K562 (cell line): ENCODE measurements at regions not wholly inside any gene's neighbourhood (a gene's known extent, or its start where the extent isn't known, plus 50 kb on each side); places are given as distances from the start of the nearest gene placed in this dataset.

ENCODE experiments used
- ATAC-seq: fragments of 200-7000 bp; cut with Tn5 transposase; 3 replicates; pipeline ENCODE4 v1.9.1; 2020; ENCODE audit warnings: moderate library complexity
- BruUV-seq: library from RNA; stranded (reverse); fragments of 400-500 nt; replicated peaks from 2 replicates; lab custom pipeline; 2021; lab: Mats Ljungman, UMichigan
- CTCF ChIA-PET: fragments of 300-600 bp; formaldehyde crosslinking; extraction: SDS; loops from one replicate; lab custom pipeline; 2021; ENCODE audit warnings: low intra/inter-chr PET ratio; lab: Yijun Ruan, JAX
- POLR2A ChIA-PET: fragments of 300-600, 350-650 bp; sonication (Branson Sonifier 250); formaldehyde crosslinking; extraction: SDS; loops from one replicate; lab custom pipeline; 2021; ENCODE audit warnings: antibody characterized with exemption, inconsistent platforms; lab: Yijun Ruan, JAX
- DNase-seq, 4 experiments: peaks; one replicate each; pipeline versions ENCODE4 v3.0.0 to v3.0.0-alpha.2; 2011 to 2018; ENCODE audit warnings: low spot score in 3 of 4, mixed read lengths in 3 of 4; ENCODE audit errors: extremely low read depth in 1 of 4
- FAIRE-seq: peaks from 2 replicates; lab custom pipeline; 2011; peaks lifted over from hg19 to GRCh38; lab: Jason Lieb, UNC
- H2AFZ ChIP-seq: 2 replicates; pipeline ENCODE4 v1.6.0; 2011; ENCODE audit warnings: low read depth, low read length, control low read depth, inconsistent platforms
- H3K27ac ChIP-seq: fragments of 200-600 bp; 3 replicates; pipeline ENCODE4 v1.8.0; 2011; ENCODE audit warnings: low read depth, mild to moderate bottlenecking, control low read depth, inconsistent platforms, low read length, moderate library complexity, mixed read lengths; ENCODE audit errors: extremely low read depth
- H3K27me3 ChIP-seq, 2 experiments: fragments of 300-600 bp in 1 of 2; 2 replicates in 1 of 2; 3 replicates in 1 of 2; pipeline versions ENCODE4 v1.6.0 to v1.8.0; 2011; ENCODE audit warnings: inconsistent platforms in 2 of 2, low read length in 2 of 2, mild to moderate bottlenecking in 1 of 2, mixed read lengths in 1 of 2, moderate library complexity in 1 of 2; ENCODE audit not compliant: control insufficient read depth in 2 of 2, insufficient read depth in 2 of 2
- H3K36me3 ChIP-seq: fragments of 300-600 bp; 3 replicates; pipeline ENCODE4 v1.8.0; 2011; ENCODE audit warnings: mild to moderate bottlenecking, low read length, inconsistent platforms; ENCODE audit not compliant: control insufficient read depth, insufficient read depth
- H3K4me1 ChIP-seq, 2 experiments: fragments of 200-600 bp in 1 of 2; replicated peaks in 1 of 2; 2 replicates in 1 of 2; 3 replicates in 1 of 2; pipeline versions ENCODE4 v1.5.1 to v1.8.0; 2011; ENCODE audit warnings: inconsistent platforms in 2 of 2, low read length in 2 of 2, mild to moderate bottlenecking in 1 of 2, mixed read lengths in 1 of 2, moderate library complexity in 1 of 2; ENCODE audit not compliant: control insufficient read depth in 2 of 2, insufficient read depth in 2 of 2
- H3K4me2 ChIP-seq: 2 replicates; pipeline ENCODE4 v1.6.1; 2011; ENCODE audit warnings: low read length, control low read depth, inconsistent platforms, mixed read lengths; ENCODE audit not compliant: insufficient read depth
- H3K4me3 ChIP-seq: fragments of 200-600 bp; sonication (generic), shearing (Covaris generic); 2 replicates; pipeline ENCODE4 v1.5.1; 2016; ENCODE audit warnings: control low read depth, inconsistent platforms
- H3K79me2 ChIP-seq: fragments of 200-600 bp; 3 replicates; pipeline ENCODE4 v1.8.0; 2011; ENCODE audit warnings: low read length, inconsistent platforms; ENCODE audit not compliant: control insufficient read depth, insufficient read depth
- H3K9ac ChIP-seq, 2 experiments: 2 replicates each; pipeline versions ENCODE4 v1.6.0 to v1.6.1; 2011; ENCODE audit warnings: low read depth in 2 of 2, low read length in 2 of 2, control low read depth in 1 of 2, inconsistent platforms in 1 of 2, mild to moderate bottlenecking in 1 of 2, mixed read lengths in 1 of 2; ENCODE audit not compliant: insufficient read depth in 1 of 2
- H3K9me1 ChIP-seq: one replicate; pipeline ENCODE4 v1.6.0; 2011; ENCODE audit warnings: inconsistent platforms, mild to moderate bottlenecking, low read length, moderate library complexity; ENCODE audit not compliant: control insufficient read depth, insufficient read depth
- H3K9me3 ChIP-seq: replicated peaks from 2 replicates; pipeline ENCODE4 v1.5.1; 2011; ENCODE audit warnings: low read depth, low read length, inconsistent platforms; ENCODE audit not compliant: control insufficient read depth, insufficient read depth
- H4K20me1 ChIP-seq: replicated peaks from 2 replicates; pipeline ENCODE4 v1.6.1; 2011; ENCODE audit warnings: low read length, inconsistent platforms, mixed read lengths; ENCODE audit not compliant: control insufficient read depth, insufficient read depth
- CSDE1 ChIP-seq, 2 experiments: fragments of 450-650 bp; IDR thresholded peaks; 2 replicates each; pipeline ENCODE4 v1.6.1; 2016; ENCODE audit warnings: mild to moderate bottlenecking in 1 of 2
- ELF1 ChIP-seq: fragments of 200-800 bp; sonication (Bioruptor generic); IDR thresholded peaks from 2 replicates; pipeline ENCODE4 v1.6.1; 2016; ENCODE audit warnings: missing genetic modification characterization, missing compliant biosample characterization
- FOS ChIP-seq: IDR thresholded peaks from 3 replicates; pipeline ENCODE4 v1.6.1; 2011; ENCODE audit not compliant: insufficient read length; ENCODE audit errors: extremely low read depth
- FOXK1 ChIP-seq: sonication (generic); formaldehyde crosslinking; IDR thresholded peaks from 2 replicates; pipeline ENCODE4 v1.8.0; 2022; ENCODE audit warnings: missing genetic modification reagents, mild to moderate bottlenecking, borderline replicate concordance
- HDAC1 ChIP-seq, 2 experiments: fragments of 450-650 bp; IDR thresholded peaks; 2 replicates each; pipeline ENCODE4 v1.6.1; 2016 to 2017; ENCODE audit warnings: inconsistent platforms in 1 of 2, mild to moderate bottlenecking in 1 of 2, moderate library complexity in 1 of 2
- KAT7 ChIP-seq: sonication (generic); formaldehyde crosslinking; IDR thresholded peaks from 2 replicates; pipeline ENCODE4 v1.8.0; 2022; ENCODE audit warnings: missing genetic modification reagents, mild to moderate bottlenecking, borderline replicate concordance
- MCM2 ChIP-seq: fragments of 450-650 bp; IDR thresholded peaks from 2 replicates; pipeline ENCODE4 v1.6.1; 2017; ENCODE audit warnings: low read depth, mild to moderate bottlenecking
- POLR2AphosphoS5 ChIP-seq: IDR thresholded peaks from 2 replicates; pipeline ENCODE4 v1.6.1; 2011; ENCODE audit warnings: mild to moderate bottlenecking, low read depth, low read length, moderate library complexity; ENCODE audit not compliant: control insufficient read depth, insufficient read depth
- POLR2H ChIP-seq: IDR thresholded peaks from 2 replicates; pipeline ENCODE4 v1.6.1; 2016; ENCODE audit warnings: missing genetic modification characterization, low read depth, mild to moderate bottlenecking, control low read depth, missing compliant biosample characterization, moderate library complexity
- PTBP1 ChIP-seq: fragments of 200-400 bp; formaldehyde crosslinking; IDR thresholded peaks from 2 replicates; pipeline ENCODE4 v1.6.1; 2017; ENCODE audit warnings: low read depth, low read length
- SNAPC5 ChIP-seq: fragments of 250-450 bp; sonication (Bioruptor Pico); IDR thresholded peaks from 2 replicates; pipeline ENCODE4 v1.8.0; 2021; ENCODE audit warnings: moderate library complexity, mild to moderate bottlenecking, inconsistent platforms
- XRCC4 ChIP-seq: IDR thresholded peaks from one replicate; pipeline ENCODE4 v1.6.1; 2011; ENCODE audit not compliant: insufficient read depth, insufficient read length; ENCODE audit errors: extremely low read depth
- ZKSCAN8 ChIP-seq: fragments of 200-800 bp; sonication (Bioruptor generic); IDR thresholded peaks from 2 replicates; pipeline ENCODE4 v1.6.1; 2016; ENCODE audit warnings: missing genetic modification characterization, missing compliant biosample characterization
- ZNF717 ChIP-seq: fragments of 250-450 bp; sonication (Bioruptor Pico); IDR thresholded peaks from 2 replicates; pipeline ENCODE4 v1.5.0; 2021
- WGBS: fragments of 100-300 bp; shearing (Covaris generic); methylation state at CpG from one replicate; pipeline ENCODE4 v1.1.6; 2016; ENCODE audit warnings: low coverage, mixed read lengths; ENCODE audit not compliant: insufficient coverage; ENCODE audit errors: missing lambda C conversion rate; 5-methylcytosine and 5-hydroxymethylcytosine counted together
- in situ Hi-C: fragments of 300-500 bp; cut with MboI; formaldehyde crosslinking; loops from 4 replicates; pipeline ENCODE4 v1.15.0; 2018; ENCODE audit warnings: inconsistent platforms, mixed read lengths
- intact Hi-C: fragments of 100-400 bp; cut with micrococcal nuclease; formaldehyde crosslinking; loops from 2 replicates; pipeline ENCODE4 v1.14.2; 2022
- TF ChIP-seq, protein P1 (sequence below): sonication (generic); formaldehyde crosslinking; IDR thresholded peaks from 2 replicates; pipeline ENCODE4 v1.8.1; 2023; ENCODE audit warnings: mild to moderate bottlenecking, missing genetic modification reagents
- TF ChIP-seq, protein P2 (sequence below): fragments of 250-450 bp; sonication (Bioruptor Pico); IDR thresholded peaks from 2 replicates; pipeline ENCODE4 v1.9.0; 2021; ENCODE audit warnings: mild to moderate bottlenecking, inconsistent platforms
- TF ChIP-seq, protein P3 (sequence below): sonication (generic); formaldehyde crosslinking; IDR thresholded peaks from 2 replicates; pipeline ENCODE4 v1.8.0; 2022; ENCODE audit warnings: mild to moderate bottlenecking, missing genetic modification reagents

GRCh38 chr5:67268231-67269021 is 71.8 kb upstream of the CD180 start:
- WGBS: 0% methylated on average over 10 of the region's 10 CpGs
- no peak for ATAC-seq
- H4K20me1 ChIP-seq: no peaks in the 10 kb centered on the region
- no peak overlapping the region for H3K27ac ChIP-seq
- no peaks in the 10 kb centered on the region for H3K4me1 ChIP-seq
- no peaks in the 10 kb centered on the region for H3K79me2 ChIP-seq
- H3K27me3 ChIP-seq: peaks cover 0 to 2% of the 10 kb centered on the region in 2 experiments; a peak in 2 of 5 replicates
- no peak overlapping the region for H3K4me2 ChIP-seq
- no peaks in the 10 kb centered on the region for H3K9me3 ChIP-seq
- H2AFZ ChIP-seq: no peak overlapping the region
- no TSS peak for BruUV-seq
- no peaks in the 10 kb centered on the region for H3K9me1 ChIP-seq
- H3K36me3 ChIP-seq: no peaks in the 10 kb centered on the region
- TF ChIP-seq MCM2 (no peak), ZNF717 (CRISPR knock-in tag) (no peak), SNAPC5 (CRISPR knock-in tag) (no peak), KAT7 (CRISPR knock-in tag) (no peak), PTBP1 (no peak), FOXK1 (CRISPR knock-in tag) (no peak), POLR2H (no peak), ELF1 (tag) (no peak), POLR2AphosphoS5 (no peak), FOS (no peak), HDAC1 (IDR thresholded peaks at IDR 0.05) (no peak), CSDE1 (IDR thresholded peaks at IDR 0.05) (no peak), ZKSCAN8 (CRISPR knock-in tag) (no peak), XRCC4 (no peak)
- TF ChIP-seq, protein P1, sequence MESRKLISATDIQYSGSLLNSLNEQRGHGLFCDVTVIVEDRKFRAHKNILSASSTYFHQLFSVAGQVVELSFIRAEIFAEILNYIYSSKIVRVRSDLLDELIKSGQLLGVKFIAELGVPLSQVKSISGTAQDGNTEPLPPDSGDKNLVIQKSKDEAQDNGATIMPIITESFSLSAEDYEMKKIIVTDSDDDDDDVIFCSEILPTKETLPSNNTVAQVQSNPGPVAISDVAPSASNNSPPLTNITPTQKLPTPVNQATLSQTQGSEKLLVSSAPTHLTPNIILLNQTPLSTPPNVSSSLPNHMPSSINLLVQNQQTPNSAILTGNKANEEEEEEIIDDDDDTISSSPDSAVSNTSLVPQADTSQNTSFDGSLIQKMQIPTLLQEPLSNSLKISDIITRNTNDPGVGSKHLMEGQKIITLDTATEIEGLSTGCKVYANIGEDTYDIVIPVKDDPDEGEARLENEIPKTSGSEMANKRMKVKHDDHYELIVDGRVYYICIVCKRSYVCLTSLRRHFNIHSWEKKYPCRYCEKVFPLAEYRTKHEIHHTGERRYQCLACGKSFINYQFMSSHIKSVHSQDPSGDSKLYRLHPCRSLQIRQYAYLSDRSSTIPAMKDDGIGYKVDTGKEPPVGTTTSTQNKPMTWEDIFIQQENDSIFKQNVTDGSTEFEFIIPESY (CRISPR knock-in tag): no peak
- TF ChIP-seq, protein P2, sequence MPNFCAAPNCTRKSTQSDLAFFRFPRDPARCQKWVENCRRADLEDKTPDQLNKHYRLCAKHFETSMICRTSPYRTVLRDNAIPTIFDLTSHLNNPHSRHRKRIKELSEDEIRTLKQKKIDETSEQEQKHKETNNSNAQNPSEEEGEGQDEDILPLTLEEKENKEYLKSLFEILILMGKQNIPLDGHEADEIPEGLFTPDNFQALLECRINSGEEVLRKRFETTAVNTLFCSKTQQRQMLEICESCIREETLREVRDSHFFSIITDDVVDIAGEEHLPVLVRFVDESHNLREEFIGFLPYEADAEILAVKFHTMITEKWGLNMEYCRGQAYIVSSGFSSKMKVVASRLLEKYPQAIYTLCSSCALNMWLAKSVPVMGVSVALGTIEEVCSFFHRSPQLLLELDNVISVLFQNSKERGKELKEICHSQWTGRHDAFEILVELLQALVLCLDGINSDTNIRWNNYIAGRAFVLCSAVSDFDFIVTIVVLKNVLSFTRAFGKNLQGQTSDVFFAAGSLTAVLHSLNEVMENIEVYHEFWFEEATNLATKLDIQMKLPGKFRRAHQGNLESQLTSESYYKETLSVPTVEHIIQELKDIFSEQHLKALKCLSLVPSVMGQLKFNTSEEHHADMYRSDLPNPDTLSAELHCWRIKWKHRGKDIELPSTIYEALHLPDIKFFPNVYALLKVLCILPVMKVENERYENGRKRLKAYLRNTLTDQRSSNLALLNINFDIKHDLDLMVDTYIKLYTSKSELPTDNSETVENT (CRISPR knock-in tag): no peak
- TF ChIP-seq, protein P3, sequence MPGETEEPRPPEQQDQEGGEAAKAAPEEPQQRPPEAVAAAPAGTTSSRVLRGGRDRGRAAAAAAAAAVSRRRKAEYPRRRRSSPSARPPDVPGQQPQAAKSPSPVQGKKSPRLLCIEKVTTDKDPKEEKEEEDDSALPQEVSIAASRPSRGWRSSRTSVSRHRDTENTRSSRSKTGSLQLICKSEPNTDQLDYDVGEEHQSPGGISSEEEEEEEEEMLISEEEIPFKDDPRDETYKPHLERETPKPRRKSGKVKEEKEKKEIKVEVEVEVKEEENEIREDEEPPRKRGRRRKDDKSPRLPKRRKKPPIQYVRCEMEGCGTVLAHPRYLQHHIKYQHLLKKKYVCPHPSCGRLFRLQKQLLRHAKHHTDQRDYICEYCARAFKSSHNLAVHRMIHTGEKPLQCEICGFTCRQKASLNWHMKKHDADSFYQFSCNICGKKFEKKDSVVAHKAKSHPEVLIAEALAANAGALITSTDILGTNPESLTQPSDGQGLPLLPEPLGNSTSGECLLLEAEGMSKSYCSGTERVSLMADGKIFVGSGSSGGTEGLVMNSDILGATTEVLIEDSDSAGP (CRISPR knock-in tag): no peak
- TF ChIP-seq, all 486 proteins: peak for 0
- intact Hi-C loops: no loop called here
- H3K9ac ChIP-seq: no peak overlapping the region
- FAIRE-seq (no peak), DNase-seq (no peak)
- ChIA-PET CTCF (no interaction called here), POLR2A (no interaction called here)
- H3K4me3 ChIP-seq: no peak overlapping the region
- in situ Hi-C loops: no loop called here
